ENCODE measurements at regions not wholly inside any gene's neighbourhood (a gene's known extent, or its start where the extent isn't known, plus 50 kb on each side); places are given as distances from the start of the nearest gene placed in this dataset.
"Not testable (repeated sequence)": the region's sequence is repeated elsewhere in the genome, so short reads cannot be mapped to it uniquely, and the experiment has no call there.

DNA sequence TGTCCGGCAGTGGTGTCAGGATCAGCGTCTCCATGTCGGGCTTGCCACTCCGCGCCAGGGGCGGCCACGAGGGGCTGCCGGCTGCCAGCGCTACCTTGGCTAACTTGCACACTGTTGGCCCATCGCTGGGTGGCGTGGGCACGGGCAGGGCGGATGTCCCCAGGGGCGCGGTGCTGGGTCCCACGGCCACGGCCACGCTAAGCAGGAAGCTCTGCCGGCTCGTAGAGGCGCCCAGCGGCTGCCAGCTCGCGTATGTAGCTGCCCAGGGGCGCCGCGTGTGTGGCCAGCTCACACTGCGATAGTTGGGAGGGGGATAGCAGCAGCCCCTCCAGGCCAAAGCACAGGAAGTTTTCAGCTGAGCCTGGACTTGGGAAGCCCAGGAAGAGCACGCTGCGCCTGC is 249.4 kb downstream of the ANKRD30B start:
- no peak for DNase-seq
- peaks cover 30% of the 10 kb centered on the region for H3K27me3 ChIP-seq (ENCODE audit: low read depth)
- no peak overlapping the region for H3K27ac ChIP-seq (replicated peaks)
- no peak for TF ChIP-seq CTCF (IDR thresholded peaks at IDR 0.05; ENCODE audit: borderline replicate concordance)
- intact Hi-C loops (cut with micrococcal nuclease), result no loop called here
- peaks cover 17% of the 10 kb centered on the region for H3K9me3 ChIP-seq (replicated peaks)
- H3K4me3 ChIP-seq, result no peak overlapping the region
- no peaks in the 10 kb centered on the region for H3K36me3 ChIP-seq
- H3K4me1 ChIP-seq, result no peaks in the 10 kb centered on the region

GRCh38 chr18:14997899-14998298 is 249.9 kb downstream of the ANKRD30B start:
- intact Hi-C loops (cut with micrococcal nuclease); H3K36me3 ChIP-seq; DNase-seq; H3K4me1 ChIP-seq; H3K27ac ChIP-seq (replicated peaks); H3K4me3 ChIP-seq: not testable (repeated sequence)
- Histone ChIP-seq H3K27me3 (ENCODE audit: low read depth) (peaks cover 31% of the 10 kb centered on the region), H3K9me3 (replicated peaks) (peaks cover 17% of the 10 kb centered on the region)

GRCh38 chr18:14998360-14999042 is 250.5 kb downstream of the ANKRD30B start:
- DNase-seq; H3K4me1 ChIP-seq; intact Hi-C loops (cut with micrococcal nuclease); H3K27ac ChIP-seq (replicated peaks); H3K36me3 ChIP-seq; H3K4me3 ChIP-seq: not testable (repeated sequence)
- Histone ChIP-seq H3K9me3 (replicated peaks) (peaks cover 17% of the 10 kb centered on the region), H3K27me3 (ENCODE audit: low read depth) (peaks cover 36% of the 10 kb centered on the region)

GRCh38 chr18:14999085-14999975 is 251.4 kb downstream of the ANKRD30B start:
- no peak for DNase-seq
- intact Hi-C loops (cut with micrococcal nuclease), result no loop called here
- Histone ChIP-seq H3K36me3 (no peaks in the 10 kb centered on the region), H3K27ac (replicated peaks) (no peak overlapping the region), H3K4me3 (no peak overlapping the region), H3K27me3 (ENCODE audit: low read depth) (peaks cover 39% of the 10 kb centered on the region), H3K4me1 (no peaks in the 10 kb centered on the region), H3K9me3 (replicated peaks) (peaks cover 17% of the 10 kb centered on the region)
- TF ChIP-seq CTCF (IDR thresholded peaks at IDR 0.05; ENCODE audit: borderline replicate concordance), result no peak

DNA sequence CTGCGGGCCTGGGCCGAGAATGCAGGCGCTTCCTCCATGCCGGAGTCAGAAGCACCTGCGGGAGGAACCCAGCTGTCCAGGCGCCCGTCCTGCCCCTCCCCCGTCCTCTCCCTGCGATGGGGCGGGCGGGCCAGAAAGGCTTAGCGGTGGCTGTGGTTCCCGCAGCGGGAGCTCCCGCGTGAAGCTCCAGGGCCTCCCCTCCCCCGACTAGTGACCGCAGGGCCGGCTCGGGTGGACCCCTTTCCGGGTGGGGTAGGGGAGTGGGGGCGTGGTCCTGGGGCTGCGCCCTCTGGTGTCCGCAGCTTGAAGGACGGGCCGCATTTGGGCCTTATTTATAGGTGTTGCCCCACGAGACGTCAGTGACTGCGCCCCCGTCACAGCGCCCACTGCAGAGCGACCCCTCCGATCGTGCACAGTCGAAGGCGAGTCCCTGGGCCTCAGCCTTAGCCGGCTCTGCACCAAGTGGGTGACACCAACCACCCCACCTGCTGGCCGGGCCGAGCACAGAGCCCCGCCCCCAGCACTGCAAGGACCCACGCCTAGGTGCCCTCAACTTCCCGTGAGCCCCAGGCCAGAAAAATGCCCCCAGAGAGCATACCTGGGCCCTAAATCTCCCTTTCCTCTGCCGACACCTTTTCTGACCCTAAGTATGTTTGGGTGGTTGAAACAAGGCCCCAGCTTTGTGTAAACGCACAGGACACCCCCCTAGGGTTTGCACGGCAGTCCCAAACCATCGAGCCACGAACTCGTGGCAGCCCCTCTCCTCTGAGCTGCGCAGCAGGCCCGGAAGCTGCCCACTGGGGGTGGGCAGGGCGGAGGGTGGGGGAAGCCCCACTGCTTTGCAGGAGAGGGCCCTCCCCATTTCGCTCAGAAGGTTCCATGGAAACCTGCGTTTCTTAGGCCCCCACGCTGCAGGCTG is 252.4 kb downstream of the ANKRD30B start:
- intact Hi-C loops (cut with micrococcal nuclease); H3K4me3 ChIP-seq; H3K4me1 ChIP-seq; H3K27ac ChIP-seq (replicated peaks); DNase-seq; H3K36me3 ChIP-seq: not testable (repeated sequence)
- Histone ChIP-seq H3K9me3 (replicated peaks) (peaks cover 17% of the 10 kb centered on the region), H3K27me3 (ENCODE audit: low read depth) (peaks cover 39% of the 10 kb centered on the region)

DNA sequence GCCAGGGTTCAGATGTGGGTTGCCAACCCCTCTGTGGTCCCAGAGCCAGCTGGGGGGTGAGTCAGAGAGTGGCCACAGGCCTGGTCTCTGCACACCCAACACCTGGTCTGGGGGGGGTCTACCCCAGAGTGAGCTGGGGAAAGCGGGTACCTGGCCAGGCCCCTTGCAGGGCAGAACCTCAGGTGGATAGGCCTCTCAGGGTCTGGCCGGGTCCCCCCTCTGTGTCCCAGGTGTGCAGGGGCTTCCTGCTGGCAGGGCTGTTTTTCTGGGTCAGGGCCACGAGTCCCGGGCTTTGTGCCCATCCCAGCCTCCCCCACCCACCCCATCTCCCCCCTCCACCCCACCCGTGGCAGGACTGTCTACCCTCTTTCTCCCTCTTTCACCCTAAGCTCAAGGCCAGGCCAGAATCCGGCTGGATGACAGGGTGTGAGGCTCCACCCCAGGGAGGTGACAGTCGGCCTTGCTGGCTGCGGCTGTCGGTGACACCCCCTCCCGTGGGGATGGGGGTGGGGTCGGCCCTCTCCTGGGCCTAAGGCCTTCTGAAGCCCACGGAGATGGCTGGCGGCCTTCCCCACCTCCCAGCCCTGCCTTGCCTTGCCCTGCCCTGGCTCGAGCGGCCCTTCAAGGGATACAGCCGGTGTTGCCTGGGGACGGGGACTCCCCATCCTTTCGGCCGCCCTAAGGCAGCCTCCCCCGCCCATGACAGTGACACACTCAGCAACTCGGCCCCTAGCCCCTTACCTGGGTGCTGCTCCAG is 253.2 kb downstream of the ANKRD30B start:
- DNase-seq; H3K27ac ChIP-seq (replicated peaks); H3K4me1 ChIP-seq; intact Hi-C loops (cut with micrococcal nuclease); H3K36me3 ChIP-seq; H3K4me3 ChIP-seq: not testable (repeated sequence)
- peaks cover 39% of the 10 kb centered on the region for H3K27me3 ChIP-seq (ENCODE audit: low read depth)
- peaks cover 17% of the 10 kb centered on the region for H3K9me3 ChIP-seq (replicated peaks)

DNA sequence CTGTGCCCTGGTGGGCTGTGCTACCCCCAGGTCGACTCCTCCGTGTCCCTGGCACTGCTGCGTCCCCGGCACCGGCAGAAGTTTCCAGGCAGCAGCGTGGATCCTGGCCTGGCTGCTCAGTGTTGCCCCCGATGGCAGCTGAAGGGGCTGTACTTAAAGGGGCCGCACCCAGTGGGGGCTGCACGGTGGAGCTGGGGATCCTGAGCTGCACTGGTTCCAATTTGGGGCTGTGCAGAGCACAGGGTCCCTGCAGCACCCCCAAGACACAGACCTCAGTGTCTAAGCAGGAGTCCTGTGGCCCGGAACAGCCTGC is 253.8 kb downstream of the ANKRD30B start:
- Histone ChIP-seq H3K27me3 (ENCODE audit: low read depth) (peaks cover 39% of the 10 kb centered on the region), H3K9me3 (replicated peaks) (peaks cover 17% of the 10 kb centered on the region)
- DNase-seq; H3K36me3 ChIP-seq; H3K27ac ChIP-seq (replicated peaks); H3K4me3 ChIP-seq; intact Hi-C loops (cut with micrococcal nuclease); H3K4me1 ChIP-seq: not testable (repeated sequence)

- Histone ChIP-seq H3K9me3 (replicated peaks) (peaks cover 14% of the 10 kb centered on the region), H3K27me3 (ENCODE audit: low read depth) (peaks cover 39% of the 10 kb centered on the region)
- DNase-seq; H3K27ac ChIP-seq (replicated peaks); H3K36me3 ChIP-seq; intact Hi-C loops (cut with micrococcal nuclease); H3K4me3 ChIP-seq; H3K4me1 ChIP-seq: not testable (repeated sequence)
Measured at GRCh38 chr18:15002765-15003164, 254.8 kb downstream of the ANKRD30B start.

DNA sequence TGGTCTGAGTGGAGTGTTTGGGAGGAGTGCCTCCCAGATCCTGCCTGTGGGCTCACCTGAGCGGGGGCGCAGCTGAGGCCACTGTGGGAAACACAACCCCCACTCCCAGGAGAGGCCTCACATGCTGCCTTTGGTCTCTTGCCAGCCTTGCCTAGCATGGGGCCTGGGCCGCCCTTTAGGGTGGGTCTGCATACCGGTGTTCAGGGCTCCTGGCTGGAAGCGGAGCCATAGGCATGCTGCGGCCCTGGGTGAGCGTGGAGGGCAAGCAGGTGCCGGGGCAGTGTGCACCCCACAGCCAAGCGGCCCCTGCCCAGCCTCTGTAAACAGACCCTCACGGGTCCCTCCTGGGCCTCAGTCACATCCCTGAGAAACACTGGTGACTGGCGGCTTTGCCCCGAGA is 255.3 kb downstream of the ANKRD30B start:
- H3K36me3 ChIP-seq; H3K4me1 ChIP-seq; H3K9me3 ChIP-seq (replicated peaks); H3K4me3 ChIP-seq; intact Hi-C loops (cut with micrococcal nuclease); H3K27ac ChIP-seq (replicated peaks); DNase-seq: not testable (repeated sequence)
- peaks cover 39% of the 10 kb centered on the region for H3K27me3 ChIP-seq (ENCODE audit: low read depth)

DNA sequence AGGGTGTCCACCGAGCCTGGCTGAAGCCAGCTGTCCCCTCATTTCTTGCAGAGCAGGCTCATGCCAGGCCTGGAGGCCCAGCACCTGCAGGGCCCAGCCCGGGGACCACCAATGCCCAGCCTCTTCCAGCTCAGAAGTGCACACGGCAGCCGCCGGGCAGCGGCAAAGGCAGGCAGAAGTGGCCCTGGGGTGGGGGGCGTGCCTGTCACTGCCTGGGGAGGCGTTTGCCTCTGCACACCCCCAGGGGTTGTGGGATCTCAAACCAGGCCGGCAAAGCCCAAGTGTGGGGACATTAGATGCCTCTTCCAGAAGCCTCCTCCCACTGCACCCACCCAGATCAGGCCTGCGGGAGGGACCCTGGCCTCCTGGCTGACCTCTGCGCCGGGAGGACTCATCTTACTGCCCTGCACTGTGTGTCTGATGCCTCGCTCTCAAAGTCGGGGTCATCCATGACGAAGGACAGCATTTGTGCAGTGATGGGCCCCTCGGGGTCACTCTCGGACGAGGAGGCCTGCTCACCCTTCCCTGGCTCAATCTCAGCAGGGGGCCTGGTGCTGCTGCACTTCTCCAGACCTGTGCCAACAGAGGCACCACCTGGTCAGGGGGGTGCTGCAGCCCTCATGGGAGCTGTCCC is 255.8 kb downstream of the ANKRD30B start:
- H3K36me3 ChIP-seq; DNase-seq; H3K27ac ChIP-seq (replicated peaks); H3K4me1 ChIP-seq; H3K9me3 ChIP-seq (replicated peaks); intact Hi-C loops (cut with micrococcal nuclease); H3K4me3 ChIP-seq: not testable (repeated sequence)
- peaks cover 39% of the 10 kb centered on the region for H3K27me3 ChIP-seq (ENCODE audit: low read depth)
